ENCODE measurements at regions not wholly inside any gene's neighbourhood (a gene's known extent, or its start where the extent isn't known, plus 50 kb on each side); places are given as distances from the start of the nearest gene placed in this dataset.
"Not testable (repeated sequence)": the region's sequence is repeated elsewhere in the genome, so short reads cannot be mapped to it uniquely, and the experiment has no call there.

DNA sequence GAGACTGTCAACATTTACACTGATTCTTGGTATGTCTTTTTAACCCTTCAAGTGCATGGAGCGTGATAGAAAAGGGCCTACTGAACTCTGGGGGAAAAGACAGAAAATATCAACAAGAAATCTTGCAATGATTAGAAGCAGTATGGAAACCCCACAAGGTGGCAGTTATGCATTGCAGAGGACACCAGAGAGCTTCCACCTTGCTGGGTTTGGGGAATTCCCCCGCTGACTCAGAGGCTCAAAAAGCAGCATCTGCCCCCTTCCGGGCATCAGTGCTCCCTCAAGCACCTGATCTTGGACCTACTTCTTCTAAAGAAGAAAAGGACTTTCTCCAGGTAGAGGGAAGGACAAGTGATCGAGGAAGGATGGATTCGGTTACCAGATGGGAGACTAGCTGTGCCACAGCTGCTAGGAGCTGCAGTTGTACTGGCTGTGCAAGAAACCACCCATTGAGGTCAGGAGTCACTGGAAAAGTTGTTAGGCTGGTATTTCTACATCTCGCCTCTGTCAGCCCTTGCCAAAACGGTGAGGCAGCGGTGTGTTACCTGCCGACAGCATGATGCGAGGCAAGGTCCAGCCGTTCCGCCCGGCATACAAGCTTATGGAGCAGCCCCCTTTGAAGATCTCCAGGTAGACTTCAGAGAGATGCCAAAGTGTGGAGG, 102.8 kb upstream of the OSBPL11 start:
- DNase-seq (ENCODE audit: low read depth): peak; percentile 2

DNA sequence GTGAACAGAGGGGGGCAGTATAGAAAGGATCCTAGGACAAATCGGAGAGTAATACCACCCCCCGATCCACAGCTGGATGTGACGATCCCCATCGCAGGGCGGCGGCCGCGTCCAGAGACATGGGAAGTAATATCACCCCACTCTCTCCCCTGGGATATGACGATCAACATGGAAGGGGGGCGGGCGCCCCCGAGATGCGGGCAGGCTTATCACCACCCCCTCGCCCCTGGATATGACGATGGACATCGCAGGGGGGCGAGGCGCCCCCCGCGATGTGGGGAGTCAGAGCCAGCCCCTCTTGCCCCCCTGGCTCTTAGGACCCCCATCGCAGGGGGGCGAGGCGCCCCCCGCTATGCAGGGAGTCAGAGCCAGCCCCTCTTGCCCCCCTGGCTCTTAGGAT, 120.4 kb upstream of the OSBPL11 start:
- DNase-seq (ENCODE audit: low read depth): no peak

DNA sequence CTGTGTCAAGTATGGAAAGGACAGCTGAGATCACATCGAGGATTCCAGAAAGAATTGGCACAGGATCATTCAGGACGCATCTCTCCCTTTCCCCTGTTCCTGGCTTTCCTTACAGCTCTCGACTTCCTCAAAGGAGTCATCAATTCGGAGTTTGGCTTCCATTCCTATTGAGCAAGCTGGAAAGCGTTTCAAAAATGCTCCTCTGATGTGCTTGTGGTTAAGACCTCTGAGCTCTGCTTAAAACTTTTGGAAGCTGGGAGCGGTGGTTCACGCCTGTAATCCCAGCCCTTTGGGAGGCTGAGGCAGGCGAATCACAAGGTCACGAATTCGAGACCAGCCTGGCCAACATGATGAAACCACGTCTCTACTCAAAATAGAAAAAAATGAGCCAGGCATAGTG, 136.9 kb upstream of the OSBPL11 start:
- not testable (repeated sequence) for DNase-seq (ENCODE audit: low read depth)

DNA sequence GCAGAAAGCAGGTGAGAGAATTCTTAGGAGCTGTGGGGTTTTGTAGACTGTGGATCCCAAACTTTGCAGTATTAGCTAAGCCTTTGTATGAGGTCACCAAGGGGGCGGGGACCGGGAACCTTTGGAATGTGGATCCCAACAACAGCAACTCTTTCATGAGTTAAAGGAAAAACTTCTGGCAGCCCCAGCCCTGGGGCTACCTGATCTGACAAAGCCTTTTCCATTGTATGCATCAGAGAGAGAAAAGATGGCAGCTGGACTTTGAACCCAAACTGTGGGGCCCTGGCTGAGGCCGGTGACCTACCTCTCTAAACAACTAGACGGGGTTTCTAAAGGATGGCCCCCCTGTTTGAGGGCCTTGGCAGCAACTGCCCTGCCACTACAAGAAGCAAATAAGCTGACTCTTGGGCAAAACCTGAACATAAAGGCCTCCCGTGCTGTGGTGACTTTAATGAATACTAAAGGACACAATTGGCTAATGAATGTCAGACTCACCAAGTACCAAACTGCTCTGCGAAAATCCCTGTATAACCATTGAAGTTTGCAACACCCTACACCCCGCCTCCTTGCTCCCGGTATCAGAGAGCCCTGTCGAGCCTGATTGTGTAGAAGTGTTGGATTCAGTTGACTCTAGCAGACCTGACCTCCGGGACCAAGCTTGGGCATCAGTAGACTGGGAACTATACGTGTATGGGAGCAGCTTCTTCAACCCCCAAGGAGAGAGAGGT, 146.9 kb upstream of the OSBPL11 start:
- DNase-seq (ENCODE audit: low read depth): not testable (repeated sequence)

GRCh38 chr3:125742845-125743244, 147.5 kb upstream of the OSBPL11 start:
- DNase-seq (ENCODE audit: low read depth): not testable (repeated sequence)

DNA sequence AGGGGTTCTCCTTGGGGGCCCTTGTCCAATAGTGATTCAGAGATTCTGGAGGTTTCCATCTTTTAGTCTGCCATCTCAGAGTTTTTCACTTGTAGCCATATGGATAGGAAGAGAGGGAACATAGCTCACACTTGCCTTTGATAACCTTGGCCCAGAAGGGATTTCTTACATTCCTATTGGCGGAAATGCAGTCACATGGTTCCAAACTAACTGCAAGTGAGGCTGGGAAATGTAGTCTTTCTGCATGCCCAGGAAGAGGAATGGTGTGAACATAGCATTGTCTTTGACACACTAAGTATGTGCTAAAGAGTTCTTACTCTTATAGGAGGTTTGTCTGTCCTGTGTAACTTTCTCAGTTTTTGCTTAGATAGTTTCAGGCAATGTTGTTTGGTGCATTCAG, 161.8 kb upstream of the OSBPL11 start:
- DNase-seq (ENCODE audit: low read depth): not testable (repeated sequence)

DNA sequence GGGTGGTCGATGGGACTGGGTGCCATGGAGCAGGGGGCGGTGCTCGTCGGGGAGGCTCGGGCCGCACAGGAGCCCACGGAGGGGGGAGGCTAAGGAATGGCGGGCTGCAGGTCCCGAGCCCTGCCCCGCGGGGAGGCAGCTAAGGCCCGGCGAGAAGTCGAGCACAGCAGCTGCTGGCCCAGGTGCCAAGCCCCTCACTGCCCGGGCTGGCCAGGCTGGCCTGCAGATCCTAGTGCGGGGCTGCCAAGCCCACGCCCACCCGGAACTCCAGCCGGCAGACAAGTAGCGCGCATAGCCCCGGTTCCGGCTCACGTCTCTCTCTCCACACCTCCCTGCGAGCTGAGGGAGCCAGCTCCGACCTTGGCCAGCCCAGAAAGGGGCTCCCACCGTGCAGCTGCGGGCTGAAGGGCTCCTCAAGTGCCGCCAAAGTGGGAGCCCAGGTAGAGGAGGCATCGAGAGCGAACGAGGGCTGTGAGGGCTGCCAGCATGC, 163.4 kb upstream of the OSBPL11 start:
- DNase-seq (ENCODE audit: low read depth): not testable (repeated sequence)

DNA sequence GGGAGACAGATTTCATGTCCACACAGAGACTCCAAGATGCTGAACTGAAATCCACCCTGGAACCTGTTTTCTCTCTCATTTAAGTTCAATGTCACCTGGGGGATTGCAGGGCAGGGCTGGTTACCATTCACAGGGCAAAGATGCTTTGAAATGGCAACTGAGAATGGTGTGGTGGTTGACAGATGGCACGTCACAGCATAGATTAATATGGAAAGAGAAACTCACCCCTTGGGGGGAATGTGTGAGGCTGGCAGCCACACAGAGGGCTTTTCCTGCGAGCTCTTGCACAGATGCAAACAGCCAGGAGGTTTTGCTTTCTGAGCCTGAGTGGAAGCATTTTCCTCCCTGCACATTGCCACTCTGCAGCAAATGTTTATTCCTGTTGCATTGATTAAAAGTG, 167.3 kb upstream of the OSBPL11 start:
- not testable (repeated sequence) for DNase-seq (ENCODE audit: low read depth)

DNA sequence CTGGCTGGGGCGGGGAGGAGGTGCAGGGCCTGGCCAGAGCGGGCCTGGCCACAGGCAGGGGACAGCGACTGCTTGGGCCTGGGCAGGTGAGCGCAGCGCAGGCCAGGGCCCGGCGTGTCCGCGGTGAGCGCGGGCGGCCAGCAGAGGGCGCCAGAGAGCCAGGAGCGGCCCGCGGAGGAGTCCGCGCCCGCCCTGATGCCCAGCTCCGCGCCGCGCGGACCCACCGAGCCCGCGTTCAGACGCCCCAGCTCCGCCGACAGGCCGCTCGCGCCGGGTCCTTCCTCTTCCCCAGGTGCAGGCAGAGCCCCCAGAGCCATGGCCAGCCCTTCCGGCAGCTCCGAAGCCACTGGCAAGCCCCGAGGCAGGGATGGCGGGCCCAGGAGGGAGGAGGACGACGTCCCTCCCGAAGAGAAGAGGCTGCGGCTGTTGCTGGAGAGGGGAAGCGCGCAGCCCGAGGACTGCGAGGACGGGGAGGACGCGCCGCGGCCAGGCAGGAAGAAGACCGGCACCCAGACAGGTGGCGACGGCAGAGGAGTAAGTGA, 171.1 kb upstream of the OSBPL11 start:
- DNase-seq (ENCODE audit: low read depth): peak; percentile 30

GRCh38 chr3:125766931-125767330, 171.6 kb upstream of the OSBPL11 start:
- not testable (repeated sequence) for DNase-seq (ENCODE audit: low read depth)

DNA sequence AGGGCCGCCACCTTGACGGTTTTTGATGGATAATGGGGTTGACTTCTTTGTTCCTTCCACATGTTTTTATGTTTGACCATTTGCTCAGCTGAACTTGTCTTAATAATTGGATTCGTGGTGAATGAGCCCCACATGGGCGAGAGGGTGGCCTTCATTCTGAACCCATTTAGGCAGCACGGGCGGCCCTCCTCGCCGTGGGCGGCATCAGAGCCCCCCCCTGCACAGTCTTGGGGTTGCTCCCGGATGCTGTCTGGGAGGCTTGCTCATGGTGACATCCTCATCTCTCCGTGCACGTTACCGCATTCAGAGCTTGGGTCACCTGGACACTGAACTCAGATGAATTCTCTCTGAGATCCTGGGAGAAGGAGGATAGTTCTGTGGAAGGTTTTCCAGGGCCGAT, 172.3 kb upstream of the OSBPL11 start:
- no peak for DNase-seq (ENCODE audit: low read depth)

GRCh38 chr3:125768821-125769220, 173.5 kb upstream of the OSBPL11 start:
- not testable (repeated sequence) for DNase-seq (ENCODE audit: low read depth)

DNA sequence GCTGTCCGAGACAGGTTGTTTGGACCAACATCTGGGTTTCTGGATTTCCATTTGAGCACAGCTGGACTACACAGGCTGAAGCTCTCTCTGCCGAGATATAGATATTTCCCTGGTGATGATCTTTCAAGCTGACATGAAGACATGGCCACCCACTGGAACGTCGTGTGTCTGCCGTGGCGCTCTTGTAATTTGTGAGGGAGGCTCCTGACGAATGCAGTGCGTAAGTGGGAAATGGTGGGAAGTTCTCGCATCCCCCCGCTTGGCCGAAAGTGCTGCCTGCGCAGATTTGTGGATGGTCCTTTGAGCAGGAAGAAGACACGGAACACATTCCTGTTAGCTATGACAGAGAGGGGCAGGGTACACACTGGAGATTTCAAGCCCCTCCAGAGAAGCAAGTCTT, 176.2 kb upstream of the OSBPL11 start:
- not testable (repeated sequence) for DNase-seq (ENCODE audit: low read depth)

DNA sequence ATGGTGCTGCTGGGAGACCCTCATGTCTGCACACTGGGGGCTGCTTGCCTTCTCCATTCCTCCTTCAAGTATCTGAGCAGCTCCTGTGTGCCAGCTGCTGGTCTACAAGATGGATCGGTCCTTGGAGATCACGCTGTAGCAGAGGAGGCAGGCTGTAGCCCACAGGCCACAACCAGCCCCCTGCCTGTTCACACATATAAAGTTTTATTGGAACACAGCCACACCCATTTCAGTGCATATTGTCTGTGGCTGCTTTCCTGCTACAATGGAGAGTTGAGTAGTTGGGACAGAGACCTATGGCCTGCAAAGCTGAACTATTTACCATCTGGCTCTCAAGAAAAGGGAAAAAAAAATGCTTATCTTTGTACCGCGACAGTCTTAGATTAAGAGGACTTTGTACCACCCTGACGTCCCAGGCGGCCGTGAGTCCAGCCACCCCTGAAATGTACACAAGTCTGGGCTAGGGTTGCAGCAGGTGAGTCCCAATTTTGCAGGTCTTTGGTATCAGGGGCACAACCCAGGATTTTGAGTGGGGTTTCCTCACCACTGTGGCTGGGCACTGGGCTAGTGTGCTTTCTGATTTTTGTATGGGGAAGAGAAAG, 179.2 kb upstream of the OSBPL11 start:
- not testable (repeated sequence) for DNase-seq (ENCODE audit: low read depth)

- DNase-seq (ENCODE audit: low read depth): not testable (repeated sequence)
Observed at GRCh38 chr3:125775106-125775505, 179.8 kb upstream of the OSBPL11 start.

GRCh38 chr3:125775606-125776294, 180.5 kb upstream of the OSBPL11 start:
- DNase-seq (ENCODE audit: low read depth): not testable (repeated sequence)

GRCh38 chr3:125779276-125779675, 184.0 kb upstream of the OSBPL11 start:
- not testable (repeated sequence) for DNase-seq (ENCODE audit: low read depth)

- not testable (repeated sequence) for DNase-seq (ENCODE audit: low read depth)
Observed at GRCh38 chr3:125779918-125780317, 184.6 kb upstream of the OSBPL11 start.

- DNase-seq (ENCODE audit: low read depth): not testable (repeated sequence)
Observed at GRCh38 chr3:125781678-125782077, 186.4 kb upstream of the OSBPL11 start.

GRCh38 chr3:125790312-125790711, 178.7 kb upstream of the ROPN1B start:
- not testable (repeated sequence) for DNase-seq (ENCODE audit: low read depth)

DNA sequence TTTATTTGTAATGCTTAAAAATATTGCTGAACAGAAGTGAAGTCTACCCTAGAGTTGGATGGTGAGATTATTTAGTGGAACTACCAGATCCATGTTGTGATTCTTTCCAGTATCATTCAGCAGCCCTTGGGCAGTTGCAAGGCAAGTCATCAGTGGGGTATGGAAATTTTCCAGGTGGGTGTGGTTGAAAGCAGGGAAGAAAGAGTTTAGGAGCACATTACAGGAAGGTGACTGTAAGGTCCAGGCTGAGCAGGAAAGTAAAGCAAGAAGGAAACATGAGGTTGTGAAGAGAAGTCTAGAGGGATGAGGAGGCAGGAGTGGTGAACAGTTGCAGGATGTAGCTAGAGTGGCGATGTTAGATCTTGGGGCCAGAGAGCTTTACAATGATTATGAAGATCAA, 178.0 kb upstream of the ROPN1B start:
- DNase-seq (ENCODE audit: low read depth): not testable (repeated sequence)

DNA sequence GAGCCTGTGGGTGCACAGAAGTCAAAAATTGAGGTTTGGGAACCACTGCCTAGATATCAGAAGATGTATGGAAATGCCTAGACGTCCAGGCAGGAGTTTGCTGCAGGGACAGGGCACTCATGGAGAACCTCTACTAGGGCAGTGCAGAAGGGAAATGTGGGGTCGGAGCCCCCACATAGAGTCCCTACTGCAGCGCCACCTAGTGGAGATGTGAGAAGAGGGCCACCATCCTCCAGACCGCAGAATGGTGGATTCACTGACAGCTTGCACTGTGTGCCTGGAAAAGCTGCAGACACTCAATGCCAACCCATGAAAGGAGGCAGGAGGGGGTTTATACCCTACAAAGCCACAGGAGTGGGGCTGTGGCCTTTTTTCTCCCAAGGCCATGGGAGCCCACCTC, 159.0 kb upstream of the ROPN1B start:
- DNase-seq (ENCODE audit: low read depth): not testable (repeated sequence)

Data from stimulated activated CD8-positive, alpha-beta memory T cell treated with anti-CD3 and anti-CD28 coated beads, Interleukin-12 subunit alpha, Interleukin-12 subunit beta, amount 100 ng/mL, for 1 hour (primary cell).